Endothelial cell of umbilical vein (primary cell): ENCODE measurements at regions not wholly inside any gene's neighbourhood (a gene's known extent, or its start where the extent isn't known, plus 50 kb on each side); places are given as distances from the start of the nearest gene placed in this dataset.

ENCODE experiments used
- BruUV-seq: library from RNA; stranded (reverse); fragments of 400-500 nt; replicated peaks from 2 replicates; lab custom pipeline; 2021; lab: Mats Ljungman, UMichigan
- CTCF ChIA-PET: fragments of 300-600, 350-600 bp; sonication (Branson Sonifier 250); formaldehyde crosslinking; loops from one replicate; lab custom pipeline; 2021; ENCODE audit warnings: antibody characterized with exemption, inconsistent platforms; lab: Charles Lee
- POLR2A ChIA-PET: fragments of 300-600, 350-600 bp; sonication (Branson Sonifier 250); formaldehyde crosslinking; loops from one replicate; lab custom pipeline; 2021; ENCODE audit warnings: antibody characterized with exemption, inconsistent platforms; lab: Charles Lee
- DNase-seq: peaks from one replicate; pipeline ENCODE4 v3.0.0-alpha.2; 2011; ENCODE audit warnings: low read depth, low spot score
- FAIRE-seq: peaks from 2 replicates; lab custom pipeline; 2011; peaks lifted over from hg19 to GRCh38; lab: Jason Lieb, UNC
- H2AFZ ChIP-seq: 2 replicates; pipeline ENCODE4 v1.6.0; 2012; ENCODE audit warnings: low read depth, low read length, control low read depth, inconsistent platforms
- H3K27ac ChIP-seq: 2 replicates; pipeline ENCODE4 v1.5.1; 2011; ENCODE audit warnings: low read depth, mild to moderate bottlenecking, control low read depth, low read length, moderate library complexity; ENCODE audit not compliant: insufficient read depth
- H3K27me3 ChIP-seq, 2 experiments: 2 replicates each; pipeline versions ENCODE4 v1.6.0 to v1.6.1; 2011; ENCODE audit warnings: low read length in 2 of 2, mixed read lengths in 1 of 2; ENCODE audit not compliant: control insufficient read depth in 2 of 2, insufficient read depth in 2 of 2
- H3K36me3 ChIP-seq, 2 experiments: 2 replicates in 1 of 2; 3 replicates in 1 of 2; pipeline ENCODE4 v1.5.1; 2011; ENCODE audit warnings: low read length in 2 of 2, mild to moderate bottlenecking in 1 of 2, moderate library complexity in 1 of 2; ENCODE audit not compliant: control insufficient read depth in 2 of 2, insufficient read depth in 2 of 2; ENCODE audit errors: extremely low read depth in 1 of 2
- H3K4me1 ChIP-seq: 3 replicates; pipeline ENCODE4 v1.5.1; 2011; ENCODE audit warnings: mild to moderate bottlenecking, low read length; ENCODE audit not compliant: control insufficient read depth, insufficient read depth; ENCODE audit errors: extremely low read depth
- H3K4me2 ChIP-seq: 2 replicates; pipeline ENCODE4 v1.6.1; 2011; ENCODE audit warnings: low read length, control low read depth, mixed read lengths; ENCODE audit not compliant: insufficient read depth
- H3K4me3 ChIP-seq, 3 experiments: fragments of 200-600 bp in 1 of 3; sonication (generic), shearing (Covaris generic) in 1 of 3; replicated peaks in 1 of 3; 2 replicates each; pipeline ENCODE4 v1.5.1; 2011 to 2016; ENCODE audit warnings: control low read depth in 3 of 3, low read length in 3 of 3, mild to moderate bottlenecking in 2 of 3, inconsistent platforms in 1 of 3, low read depth in 1 of 3, moderate library complexity in 1 of 3; ENCODE audit not compliant: insufficient read depth in 1 of 3
- H3K79me2 ChIP-seq: 2 replicates; pipeline ENCODE4 v1.6.0; 2012; ENCODE audit warnings: low read length, inconsistent platforms; ENCODE audit not compliant: control insufficient read depth, insufficient read depth
- H3K9ac ChIP-seq: replicated peaks from 2 replicates; pipeline ENCODE3; 2011; ENCODE audit warnings: low read length, control low read depth; ENCODE audit not compliant: insufficient read depth; ENCODE audit errors: extremely low read depth
- H3K9me1 ChIP-seq: replicated peaks from 3 replicates; pipeline ENCODE4 v1.6.0; 2011; ENCODE audit warnings: mild to moderate bottlenecking, low read length; ENCODE audit not compliant: control insufficient read depth, insufficient read depth; ENCODE audit errors: extremely low read depth
- H3K9me3 ChIP-seq: replicated peaks from 2 replicates; pipeline ENCODE4 v1.5.1; 2012; ENCODE audit warnings: low read length, inconsistent platforms; ENCODE audit not compliant: control insufficient read depth, insufficient read depth
- H4K20me1 ChIP-seq: replicated peaks from 2 replicates; pipeline ENCODE3; 2011; ENCODE audit warnings: mild to moderate bottlenecking, low read length; ENCODE audit not compliant: control insufficient read depth, insufficient read depth; ENCODE audit errors: extremely low read depth
- EZH2 ChIP-seq: IDR thresholded peaks from 2 replicates; pipeline ENCODE4 v1.6.1; 2012; ENCODE audit warnings: borderline replicate concordance, low read depth, mild to moderate bottlenecking, moderate library complexity, low read length, inconsistent platforms; ENCODE audit not compliant: severe bottlenecking
- FOS ChIP-seq: IDR thresholded peaks from 2 replicates; pipeline ENCODE4 v1.6.1; 2011; ENCODE audit warnings: mild to moderate bottlenecking, low read length, moderate library complexity, borderline replicate concordance; ENCODE audit not compliant: insufficient read depth
- GATA2 ChIP-seq: IDR thresholded peaks from 2 replicates; pipeline ENCODE4 v1.7.0; 2011; ENCODE audit warnings: low read depth, mild to moderate bottlenecking, moderate library complexity, mixed read lengths, low read length; ENCODE audit not compliant: insufficient read length, insufficient read depth
- JUN ChIP-seq: IDR thresholded peaks from 2 replicates; pipeline ENCODE4 v1.6.1; 2011; ENCODE audit warnings: borderline replicate concordance, low read depth; ENCODE audit not compliant: insufficient read length, insufficient read depth
- MYC ChIP-seq: IDR thresholded peaks from one replicate; pipeline ENCODE4 v1.6.1; 2011; ENCODE audit warnings: mild to moderate bottlenecking, low read depth, low read length
- POLR2A ChIP-seq: IDR thresholded peaks from 2 replicates; pipeline ENCODE4 v1.6.1; 2012; ENCODE audit warnings: low read depth, mild to moderate bottlenecking, control low read depth, low read length
- POLR2AphosphoS5 ChIP-seq: IDR thresholded peaks from 2 replicates; pipeline ENCODE4 v1.6.1; 2012; ENCODE audit warnings: low read depth, mild to moderate bottlenecking, control low read depth, low read length, moderate library complexity; ENCODE audit not compliant: insufficient read depth
- dilution Hi-C: fragments of 300-500 bp; cut with MboI; formaldehyde crosslinking; loops from one replicate; pipeline ENCODE4 v1.15.0; 2019; ENCODE audit warnings: low sequenced_read_pairs; ENCODE audit not compliant: extremely low pct_ligation_motif_present
- intact Hi-C: fragments of 100-400 bp; cut with micrococcal nuclease; formaldehyde crosslinking; loops from one replicate; pipeline ENCODE4 v1.10.0; 2022
- TF ChIP-seq, protein P1 (sequence below): IDR thresholded peaks from 2 replicates; pipeline ENCODE4 v1.6.1; 2011; ENCODE audit not compliant: insufficient read depth, insufficient read length
- TF ChIP-seq, protein P2 (sequence below), 2 donors: IDR thresholded peaks; 1 replicate in 1 of 2; 2 replicates in 1 of 2; pipeline ENCODE4 v1.5.1; 2011; ENCODE audit warnings: low read length in 2 of 2, mild to moderate bottlenecking in 2 of 2, moderate library complexity in 2 of 2, control low read depth in 1 of 2, inconsistent platforms in 1 of 2, low read depth in 1 of 2; ENCODE audit not compliant: insufficient read depth in 1 of 2; ENCODE audit errors: extremely low read depth in 1 of 2

DNA sequence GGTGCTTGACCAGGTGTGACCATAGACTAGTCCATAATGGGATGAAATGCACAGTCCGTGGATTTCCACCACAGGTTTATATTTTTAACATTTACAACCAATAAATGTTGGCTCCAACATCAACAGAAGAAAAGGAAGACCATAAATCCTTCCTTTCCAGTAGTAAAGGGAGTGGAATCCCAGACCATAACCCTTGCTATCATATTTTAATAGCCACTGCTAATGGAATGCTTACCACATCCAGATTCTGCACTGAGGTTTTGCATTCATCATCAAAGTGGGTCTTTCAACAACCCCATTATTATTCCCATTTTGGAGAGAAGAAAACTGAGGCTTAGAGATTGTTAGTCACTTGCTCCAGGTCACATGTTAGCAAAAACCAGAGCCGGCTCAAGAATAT lies 106.7 kb downstream of the FOXL1 start:
- CTCF ChIA-PET: interaction anchor here (1.2 kb wide), 2 partner anchors 12 to 95 kb away, joined by 3 read pairs; no protein-coding TSS in a partner anchor
- intact Hi-C loops (no loop called here), dilution Hi-C loops (no loop called here)
- H3K79me2 ChIP-seq: no peaks in the 10 kb centered on the region
- no peaks in the 10 kb centered on the region for H3K27me3 ChIP-seq
- H3K9me3 ChIP-seq: no peaks in the 10 kb centered on the region
- H3K27ac ChIP-seq: no peak overlapping the region
- H3K4me1 ChIP-seq: peaks cover 21% of the 10 kb centered on the region
- H3K4me2 ChIP-seq: no peak overlapping the region
- no TSS peak for BruUV-seq
- POLR2A ChIA-PET: no interaction called here
- H3K9me1 ChIP-seq: no peaks in the 10 kb centered on the region
- TF ChIP-seq, protein P1, sequence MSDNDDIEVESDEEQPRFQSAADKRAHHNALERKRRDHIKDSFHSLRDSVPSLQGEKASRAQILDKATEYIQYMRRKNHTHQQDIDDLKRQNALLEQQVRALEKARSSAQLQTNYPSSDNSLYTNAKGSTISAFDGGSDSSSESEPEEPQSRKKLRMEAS: no peak
- TF ChIP-seq POLR2A: no peak
- TF ChIP-seq, protein P2, sequence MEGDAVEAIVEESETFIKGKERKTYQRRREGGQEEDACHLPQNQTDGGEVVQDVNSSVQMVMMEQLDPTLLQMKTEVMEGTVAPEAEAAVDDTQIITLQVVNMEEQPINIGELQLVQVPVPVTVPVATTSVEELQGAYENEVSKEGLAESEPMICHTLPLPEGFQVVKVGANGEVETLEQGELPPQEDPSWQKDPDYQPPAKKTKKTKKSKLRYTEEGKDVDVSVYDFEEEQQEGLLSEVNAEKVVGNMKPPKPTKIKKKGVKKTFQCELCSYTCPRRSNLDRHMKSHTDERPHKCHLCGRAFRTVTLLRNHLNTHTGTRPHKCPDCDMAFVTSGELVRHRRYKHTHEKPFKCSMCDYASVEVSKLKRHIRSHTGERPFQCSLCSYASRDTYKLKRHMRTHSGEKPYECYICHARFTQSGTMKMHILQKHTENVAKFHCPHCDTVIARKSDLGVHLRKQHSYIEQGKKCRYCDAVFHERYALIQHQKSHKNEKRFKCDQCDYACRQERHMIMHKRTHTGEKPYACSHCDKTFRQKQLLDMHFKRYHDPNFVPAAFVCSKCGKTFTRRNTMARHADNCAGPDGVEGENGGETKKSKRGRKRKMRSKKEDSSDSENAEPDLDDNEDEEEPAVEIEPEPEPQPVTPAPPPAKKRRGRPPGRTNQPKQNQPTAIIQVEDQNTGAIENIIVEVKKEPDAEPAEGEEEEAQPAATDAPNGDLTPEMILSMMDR (IDR thresholded peaks at IDR 0.05; ENCODE audit: extremely low read depth in 1 of 2, insufficient read depth in 1 of 2, low read depth in 1 of 2, low read length in 2 of 2): no peak
- TF ChIP-seq GATA2: no peak
- TF ChIP-seq FOS: no peak
- no peak for TF ChIP-seq EZH2
- TF ChIP-seq MYC: no peak
- TF ChIP-seq JUN: no peak
- no peak for TF ChIP-seq POLR2AphosphoS5
- H3K9ac ChIP-seq: no peak overlapping the region
- no peaks in the 10 kb centered on the region for H4K20me1 ChIP-seq
- no peaks in the 10 kb centered on the region for H3K36me3 ChIP-seq
- DNase-seq (no peak), FAIRE-seq (no peak)
- no peak overlapping the region for H3K4me3 ChIP-seq
- no peak overlapping the region for H2AFZ ChIP-seq
